ENCODE measurements at regions not wholly inside any gene's neighbourhood (a gene's known extent, or its start where the extent isn't known, plus 50 kb on each side); places are given as distances from the start of the nearest gene placed in this dataset.

GRCh38 chr15:57862761-57863160 lies 156.2 kb downstream of the POLR2M start:
- TF ChIP-seq ZNF274 (IDR thresholded peaks at IDR 0.05; ENCODE audit: low read depth, low read length) (no peak), YY1 (IDR thresholded peaks at IDR 0.05; ENCODE audit: insufficient read depth, insufficient read length) (no peak)

Data from NT2/D1 (cell line).